ENCODE measurements at regions not wholly inside any gene's neighbourhood (a gene's known extent, or its start where the extent isn't known, plus 50 kb on each side); places are given as distances from the start of the nearest gene placed in this dataset.

- TF ChIP-seq CTCF (IDR thresholded peaks at IDR 0.05): no peak
- no peak for TF ChIP-seq ZFX (IDR thresholded peaks at IDR 0.05; ENCODE audit: borderline replicate concordance)
- no peak overlapping the region for H3K27ac ChIP-seq
These were observed 417.6 kb downstream of the ZNF521 start for GRCh38 chr18:24934258-24934932.

- H3K27ac ChIP-seq: no peak overlapping the region
- TF ChIP-seq ZFX (IDR thresholded peaks at IDR 0.05; ENCODE audit: borderline replicate concordance) (no peak), CTCF (IDR thresholded peaks at IDR 0.05) (no peak)
These were observed 417.0 kb downstream of the ZNF521 start for GRCh38 chr18:24935008-24935407.

GRCh38 chr18:24935896-24936295, 416.1 kb downstream of the ZNF521 start:
- no peak overlapping the region for H3K27ac ChIP-seq
- TF ChIP-seq ZFX (IDR thresholded peaks at IDR 0.05; ENCODE audit: borderline replicate concordance) (no peak), CTCF (IDR thresholded peaks at IDR 0.05) (no peak)

GRCh38 chr18:24936691-24937090, 415.3 kb downstream of the ZNF521 start:
- TF ChIP-seq ZFX (IDR thresholded peaks at IDR 0.05; ENCODE audit: borderline replicate concordance): no peak
- no peak for TF ChIP-seq CTCF (IDR thresholded peaks at IDR 0.05)
- no peak overlapping the region for H3K27ac ChIP-seq

- no peak overlapping the region for H3K27ac ChIP-seq
- TF ChIP-seq CTCF (IDR thresholded peaks at IDR 0.05): no peak
- no peak for TF ChIP-seq ZFX (IDR thresholded peaks at IDR 0.05; ENCODE audit: borderline replicate concordance)
These were observed 414.2 kb downstream of the ZNF521 start for GRCh38 chr18:24937639-24938275.

- no peak for TF ChIP-seq CTCF (IDR thresholded peaks at IDR 0.05)
- TF ChIP-seq ZFX (IDR thresholded peaks at IDR 0.05; ENCODE audit: borderline replicate concordance): no peak
These were observed 411.6 kb downstream of the ZNF521 start for GRCh38 chr18:24940416-24940815.

GRCh38 chr18:24941174-24941951, 410.6 kb downstream of the ZNF521 start:
- no peak overlapping the region for H3K27ac ChIP-seq
- no peak for TF ChIP-seq ZFX (IDR thresholded peaks at IDR 0.05; ENCODE audit: borderline replicate concordance)
- no peak for TF ChIP-seq CTCF (IDR thresholded peaks at IDR 0.05)

More at GRCh38 chr18:24940416-24940815, 411.6 kb downstream of the ZNF521 start:
- H3K27ac ChIP-seq: no peak overlapping the region

Data from 22Rv1 (cell line).